NT2/D1 (cell line): ENCODE measurements at regions not wholly inside any gene's neighbourhood (a gene's known extent, or its start where the extent isn't known, plus 50 kb on each side); places are given as distances from the start of the nearest gene placed in this dataset.

Experiments used
- SUZ12 ChIP-seq: IDR thresholded peaks from 2 replicates; pipeline ENCODE4 v1.6.1; 2011; ENCODE audit not compliant: insufficient read length, insufficient read depth; ENCODE audit errors: extremely low read depth
- YY1 ChIP-seq: IDR thresholded peaks from 2 replicates; pipeline ENCODE4 v1.6.1; 2011; ENCODE audit not compliant: insufficient read length, insufficient read depth
- ZNF274 ChIP-seq: IDR thresholded peaks from 2 replicates; pipeline ENCODE4 v1.6.1; 2011; ENCODE audit warnings: mild to moderate bottlenecking, low read depth, low read length

- no peak for TF ChIP-seq ZNF274
- TF ChIP-seq YY1 = no peak
- no peak for TF ChIP-seq SUZ12
These were observed 88.4 kb upstream of the OXGR1 start for GRCh38 chr13:97082461-97083207.
